ENCODE measurements at regions not wholly inside any gene's neighbourhood (a gene's known extent, or its start where the extent isn't known, plus 50 kb on each side); places are given as distances from the start of the nearest gene placed in this dataset.

GRCh38 chr9:27835286-27835685 lies 262.0 kb upstream of the C9orf72 start:
- H3K4me2 ChIP-seq (ENCODE audit: low read depth, low read length): no peak overlapping the region
- H3K4me1 ChIP-seq (ENCODE audit: control insufficient read depth, insufficient read depth, low read length): no peaks in the 10 kb centered on the region
- H2BK15ac ChIP-seq (ENCODE audit: low read depth, low read length): no peak overlapping the region
- H2BK5ac ChIP-seq (ENCODE audit: low read depth, low read length, poor library complexity, severe bottlenecking): no peak overlapping the region
- no peak overlapping the region for H3K23ac ChIP-seq (ENCODE audit: low read depth, low read length)
- no peaks in the 10 kb centered on the region for H4K20me1 ChIP-seq (ENCODE audit: insufficient read depth, low read length)
- H3K27ac ChIP-seq (ENCODE audit: insufficient read depth, low read length): no peak overlapping the region
- H4K5ac ChIP-seq (ENCODE audit: low read depth, low read length): no peak overlapping the region
- H3K36me3 ChIP-seq (ENCODE audit: control insufficient read depth, insufficient read depth, low read length): no peaks in the 10 kb centered on the region
- no peak overlapping the region for H2AK9ac ChIP-seq (replicated peaks; ENCODE audit: low read depth, low read length, poor library complexity)
- ChIA-PET POLR2A (ENCODE audit: unreplicated experiment) (no interaction called here), CTCF (no interaction called here)
- H2BK20ac ChIP-seq (ENCODE audit: low read depth, low read length): no peak overlapping the region
- no peak for DNase-seq
- H2AK5ac ChIP-seq (ENCODE audit: low read depth, low read length): no peak overlapping the region
- in situ Hi-C loops (cut with MboI; ENCODE audit: low sequenced_read_pairs): no loop called here
- H3K9me3 ChIP-seq (ENCODE audit: control insufficient read depth, insufficient read depth, low read length): no peaks in the 10 kb centered on the region
- H3K27me3 ChIP-seq (ENCODE audit: control insufficient read depth, insufficient read depth, low read length): no peaks in the 10 kb centered on the region
- H3K4me3 ChIP-seq (ENCODE audit: insufficient read depth, low read depth, low read length): no peak overlapping the region
- no peak overlapping the region for H3K9ac ChIP-seq (ENCODE audit: low read depth, low read length)
- H4K8ac ChIP-seq (ENCODE audit: low read depth in 2 of 2, low read length in 2 of 2): no peak overlapping the region
- H3K79me1 ChIP-seq (ENCODE audit: low read depth in 1 of 2, low read length in 2 of 2): no peaks in the 10 kb centered on the region
- no peak for ATAC-seq (ENCODE audit: low read depth)
- WGBS, 2 experiments (ENCODE audit: extremely low coverage in 2 of 2, insufficient read length in 1 of 2): no CpG with 5 or more reads among the region's 3 CpGs
- no peak overlapping the region for H4K91ac ChIP-seq (ENCODE audit: insufficient read depth, low read depth, low read length)
- H3K14ac ChIP-seq (replicated peaks; ENCODE audit: low read depth, low read length): no peak overlapping the region
- no TSS peak for BruUV-seq (replicated peaks)
- H2AFZ ChIP-seq (replicated peaks; ENCODE audit: low read length, poor library complexity): no peak overlapping the region
- intact Hi-C loops (cut with micrococcal nuclease): no loop called here
- H3K4ac ChIP-seq (ENCODE audit: low read depth, low read length): no peak overlapping the region
- H3K18ac ChIP-seq (ENCODE audit: low read depth, low read length): no peak overlapping the region
- dilution Hi-C loops (cut with HindIII; ENCODE audit: low sequenced_read_pairs, unreplicated experiment): no loop called here
- TF ChIP-seq RCOR1 (IDR thresholded peaks at IDR 0.05; ENCODE audit: insufficient replicate concordance, low read length): no peak
- TF ChIP-seq USF2 (IDR thresholded peaks at IDR 0.05; ENCODE audit: low read depth, low read length): no peak
- TF ChIP-seq ELK1 (IDR thresholded peaks at IDR 0.05; ENCODE audit: borderline replicate concordance, low read depth, low read length): no peak
- TF ChIP-seq RFX5 (IDR thresholded peaks at IDR 0.05; ENCODE audit: low read depth, low read length): no peak
- TF ChIP-seq FOS (IDR thresholded peaks at IDR 0.05; ENCODE audit: low read depth, low read length): no peak
- TF ChIP-seq NFE2L2 (IDR thresholded peaks at IDR 0.05; ENCODE audit: low read depth, low read length): no peak
- TF ChIP-seq MXI1 (IDR thresholded peaks at IDR 0.05; ENCODE audit: borderline replicate concordance, low read depth, low read length): no peak
- TF ChIP-seq CEBPB (IDR thresholded peaks at IDR 0.05; ENCODE audit: low read depth, low read length): no peak
- no peak for TF ChIP-seq MAZ (IDR thresholded peaks at IDR 0.05; ENCODE audit: borderline replicate concordance, low read depth, low read length)
- TF ChIP-seq SMC3 (IDR thresholded peaks at IDR 0.05; ENCODE audit: low read depth, low read length): no peak
- no peak for TF ChIP-seq MAFK (IDR thresholded peaks at IDR 0.05; ENCODE audit: low read depth, low read length)
- TF ChIP-seq BHLHE40 (IDR thresholded peaks at IDR 0.05; ENCODE audit: low read depth, low read length): no peak
- no peak for TF ChIP-seq CHD1 (IDR thresholded peaks at IDR 0.05; ENCODE audit: low read depth, low read length)
- no peak for TF ChIP-seq POLR2A (IDR thresholded peaks at IDR 0.05; ENCODE audit: low read depth, low read length)
- TF ChIP-seq RAD21 (IDR thresholded peaks at IDR 0.05; ENCODE audit: low read length): no peak
- no peak for TF ChIP-seq CTCF (conservative IDR thresholded peaks at IDR 0.05; ENCODE audit: low read depth, low read length)
- H3K56ac ChIP-seq (ENCODE audit: extremely low read depth, insufficient read depth, low read length): no peak overlapping the region
- no peak overlapping the region for H2BK120ac ChIP-seq (ENCODE audit: low read depth, low read length)
- H3K9me1 ChIP-seq (ENCODE audit: insufficient read depth, low read length): no peaks in the 10 kb centered on the region
